GM12873 (cell line): ENCODE measurements at regions not wholly inside any gene's neighbourhood (a gene's known extent, or its start where the extent isn't known, plus 50 kb on each side); places are given as distances from the start of the nearest gene placed in this dataset.

ENCODE experiments used
- TF ChIP-seq, protein P1 (sequence below): IDR thresholded peaks from 2 replicates; pipeline ENCODE4 v1.5.1; 2012; ENCODE audit warnings: low read depth, mild to moderate bottlenecking, moderate library complexity, low read length, control low read depth; ENCODE audit not compliant: insufficient read depth; ENCODE audit errors: missing control alignments

DNA sequence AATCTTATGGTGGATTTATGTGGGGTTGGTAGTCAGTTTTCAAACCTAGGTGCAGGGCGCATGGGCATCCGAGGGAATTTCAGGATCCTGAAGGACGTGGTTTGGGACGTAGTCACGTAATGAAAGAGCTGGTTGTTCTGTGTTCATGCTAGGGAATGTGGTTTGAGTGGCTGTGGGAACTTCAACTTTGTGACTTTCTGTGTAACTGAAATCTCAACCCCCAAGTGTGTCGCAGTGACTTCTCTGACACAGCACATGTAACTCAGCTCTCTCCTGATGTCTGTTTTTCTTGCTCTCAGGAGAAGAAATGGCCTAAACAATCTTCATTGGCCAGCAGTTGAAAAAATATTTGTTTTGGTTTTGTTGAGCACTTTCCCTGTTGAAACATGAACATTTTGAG is 199.0 kb downstream of the PTEN start:
- TF ChIP-seq, protein P1, sequence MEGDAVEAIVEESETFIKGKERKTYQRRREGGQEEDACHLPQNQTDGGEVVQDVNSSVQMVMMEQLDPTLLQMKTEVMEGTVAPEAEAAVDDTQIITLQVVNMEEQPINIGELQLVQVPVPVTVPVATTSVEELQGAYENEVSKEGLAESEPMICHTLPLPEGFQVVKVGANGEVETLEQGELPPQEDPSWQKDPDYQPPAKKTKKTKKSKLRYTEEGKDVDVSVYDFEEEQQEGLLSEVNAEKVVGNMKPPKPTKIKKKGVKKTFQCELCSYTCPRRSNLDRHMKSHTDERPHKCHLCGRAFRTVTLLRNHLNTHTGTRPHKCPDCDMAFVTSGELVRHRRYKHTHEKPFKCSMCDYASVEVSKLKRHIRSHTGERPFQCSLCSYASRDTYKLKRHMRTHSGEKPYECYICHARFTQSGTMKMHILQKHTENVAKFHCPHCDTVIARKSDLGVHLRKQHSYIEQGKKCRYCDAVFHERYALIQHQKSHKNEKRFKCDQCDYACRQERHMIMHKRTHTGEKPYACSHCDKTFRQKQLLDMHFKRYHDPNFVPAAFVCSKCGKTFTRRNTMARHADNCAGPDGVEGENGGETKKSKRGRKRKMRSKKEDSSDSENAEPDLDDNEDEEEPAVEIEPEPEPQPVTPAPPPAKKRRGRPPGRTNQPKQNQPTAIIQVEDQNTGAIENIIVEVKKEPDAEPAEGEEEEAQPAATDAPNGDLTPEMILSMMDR = no peak

- TF ChIP-seq, protein P1 = no peak
These were observed 199.5 kb downstream of the PTEN start for GRCh38 chr10:88062798-88063472.

DNA sequence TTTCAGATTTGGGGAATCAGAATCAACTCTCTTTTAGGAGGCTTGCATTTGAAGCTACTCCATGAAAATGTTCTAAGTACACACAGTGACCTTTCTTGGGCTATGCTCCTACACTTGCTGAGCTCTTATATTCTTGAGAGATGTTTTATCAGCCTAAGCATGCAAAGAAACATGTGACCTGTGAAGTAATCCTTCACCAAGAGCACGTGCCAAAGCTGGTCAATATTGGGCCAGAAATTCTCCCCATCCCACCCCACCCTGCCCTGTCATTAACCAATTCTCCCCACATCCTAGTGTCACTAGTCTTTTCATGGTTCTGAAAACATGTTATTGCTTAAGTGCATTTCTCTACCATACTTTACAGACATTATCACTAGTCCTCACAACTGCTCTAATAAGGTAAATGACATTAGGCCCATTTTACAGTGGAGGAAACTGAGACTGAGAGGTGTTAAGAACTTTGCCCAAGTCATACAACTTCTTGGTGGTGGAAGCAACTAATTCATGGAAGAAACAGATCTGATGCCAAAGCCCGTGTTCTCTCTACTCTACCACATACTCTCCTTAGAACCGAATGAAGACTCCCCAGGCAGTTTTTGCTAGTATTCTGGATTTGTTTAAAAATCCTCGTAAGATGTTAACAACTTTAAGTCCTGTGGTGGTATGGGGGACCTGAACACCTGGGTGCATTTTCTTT is 200.6 kb downstream of the PTEN start:
- TF ChIP-seq, protein P1 = no peak

DNA sequence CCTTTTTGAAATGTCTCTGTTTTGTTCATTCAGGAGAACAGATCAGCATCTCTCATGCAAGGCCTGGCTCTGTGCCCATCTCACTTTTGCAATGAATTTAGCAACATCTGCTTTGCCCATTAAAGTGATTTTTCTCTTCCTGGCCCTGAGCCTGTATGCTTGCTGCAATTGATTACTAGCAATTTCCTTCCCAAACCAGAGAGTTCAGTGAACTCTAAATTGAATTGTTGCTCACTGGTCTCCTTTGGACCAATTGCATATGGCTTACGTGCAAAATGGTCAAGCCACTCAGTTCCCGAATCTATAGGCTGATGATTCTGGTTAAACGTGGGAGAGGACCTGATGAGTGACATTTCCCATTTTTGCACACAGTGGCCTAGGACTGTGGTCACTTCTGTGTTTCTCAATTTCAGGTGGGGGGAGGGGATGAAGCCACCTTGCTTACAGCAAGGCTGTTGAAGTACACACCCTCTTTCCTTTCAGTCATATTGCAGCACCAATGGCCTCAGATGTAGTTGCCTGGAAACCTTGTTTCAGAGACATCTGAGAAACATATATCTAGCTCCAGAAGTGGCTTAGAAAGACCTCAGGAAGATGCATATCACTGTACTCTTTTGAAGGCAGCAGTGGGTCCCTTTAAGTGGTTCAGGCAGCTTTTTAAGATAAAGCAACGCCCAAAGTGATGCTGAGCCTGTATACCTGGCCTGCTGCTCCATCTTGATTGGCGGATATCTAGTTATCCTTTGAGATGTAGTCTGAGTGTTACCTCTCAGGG is 201.4 kb downstream of the PTEN start:
- TF ChIP-seq, protein P1 = no peak

GRCh38 chr10:88065383-88066049 is 202.1 kb downstream of the PTEN start:
- TF ChIP-seq, protein P1 = no peak

DNA sequence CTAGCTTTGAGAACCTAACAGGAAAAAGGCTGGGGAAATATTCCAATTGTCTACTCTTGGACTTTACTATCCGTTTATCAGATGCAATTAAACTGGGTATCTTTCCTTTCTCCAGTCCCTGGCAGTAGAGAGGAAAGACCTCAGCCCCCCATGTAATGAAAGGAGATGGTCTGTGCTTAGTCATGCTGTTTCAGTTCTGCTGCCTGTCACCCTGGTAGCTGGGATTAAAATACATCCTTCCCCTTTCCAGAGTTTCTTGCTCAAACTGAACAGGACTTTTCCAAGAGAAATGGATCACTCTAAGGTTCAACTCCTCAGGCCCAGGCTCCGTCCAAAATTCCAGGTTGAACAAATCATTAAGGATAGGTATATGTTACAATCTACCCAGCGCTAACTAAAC is 202.9 kb downstream of the PTEN start:
- TF ChIP-seq, protein P1 = no peak
